Stimulated activated CD8-positive, alpha-beta memory T cell treated with anti-CD3 and anti-CD28 coated beads, Interleukin-2, amount 100 ng/mL, for 48 hours (primary cell): ENCODE measurements at regions not wholly inside any gene's neighbourhood (a gene's known extent, or its start where the extent isn't known, plus 50 kb on each side); places are given as distances from the start of the nearest gene placed in this dataset.

Experiments used
- DNase-seq, 2 donors: peaks; one replicate each; pipeline ENCODE4 v3.0.0-alpha.2; 2020; ENCODE audit warnings: low read depth in 2 of 2

DNA sequence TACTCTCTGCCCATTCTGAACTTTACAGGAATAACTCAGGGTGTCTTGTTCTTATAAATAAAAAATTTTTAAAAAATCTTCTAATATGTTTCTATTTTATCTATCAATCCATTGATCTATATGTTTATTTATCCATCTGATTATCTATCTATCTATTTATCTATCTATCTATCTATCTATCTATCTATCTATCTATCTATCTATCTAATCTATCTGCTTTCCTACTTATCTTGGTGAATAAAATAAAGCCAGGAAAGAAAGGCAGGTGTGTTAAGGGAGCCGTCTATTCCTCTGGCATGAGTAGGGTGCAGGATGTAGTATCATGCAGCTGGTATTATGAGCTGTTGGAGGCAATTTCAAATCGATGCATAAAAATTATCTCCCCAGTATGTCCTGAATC, 153.0 kb downstream of the FOXA2 start:
- no peak for DNase-seq

DNA sequence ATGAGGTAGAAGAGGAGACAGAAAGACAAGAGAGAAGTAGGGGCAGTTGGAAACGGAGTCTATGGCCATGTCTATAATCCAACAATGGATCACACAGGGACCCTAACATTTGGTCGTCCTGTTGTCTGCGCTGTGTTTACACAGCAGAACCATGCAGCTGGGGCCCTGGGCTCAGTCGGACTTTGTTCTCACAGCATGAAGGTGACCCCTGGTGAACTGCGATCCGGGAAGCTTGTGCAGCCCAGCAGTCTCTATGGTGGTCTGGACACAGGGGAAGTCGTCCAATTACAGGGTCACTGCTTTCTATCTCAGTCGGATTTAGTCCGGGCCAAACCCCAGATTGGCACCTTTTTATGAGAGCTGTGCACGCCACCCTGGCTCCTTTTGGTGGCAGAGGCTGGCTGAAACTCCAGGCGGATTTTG, 153.6 kb downstream of the FOXA2 start:
- no peak for DNase-seq

DNA sequence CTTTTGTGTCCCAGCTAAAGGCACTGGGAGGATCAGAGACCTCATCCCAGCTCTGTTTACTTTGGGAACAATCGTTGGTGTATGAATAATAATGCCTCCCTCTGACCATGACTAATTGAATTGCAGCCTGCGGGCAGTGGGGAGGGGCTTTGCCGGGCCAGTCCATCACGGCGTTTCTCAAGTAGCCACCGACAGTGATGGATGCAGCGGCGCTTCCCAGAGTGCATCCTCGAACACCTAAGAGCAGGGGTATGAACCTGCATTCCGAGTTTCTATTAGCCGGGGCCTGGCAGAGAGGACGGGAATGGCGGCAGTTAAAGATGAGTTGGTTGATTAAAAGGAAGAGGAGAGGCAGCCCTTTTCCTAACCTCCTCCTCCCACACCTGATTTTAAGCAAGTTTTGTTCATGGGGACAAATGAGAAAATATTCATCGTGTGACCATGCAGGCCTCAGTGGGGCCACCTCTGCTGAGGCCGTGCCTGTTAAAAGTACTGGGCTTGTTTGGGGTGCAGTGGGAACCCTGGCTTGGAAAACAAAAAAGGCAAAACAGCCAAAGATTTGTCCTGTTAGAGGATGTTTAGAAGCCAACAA, 154.1 kb downstream of the FOXA2 start:
- no peak for DNase-seq

GRCh38 chr20:22429175-22430153, 154.9 kb downstream of the FOXA2 start:
- DNase-seq, result no peak

GRCh38 chr20:22428051-22428450, 156.3 kb downstream of the FOXA2 start:
- no peak for DNase-seq

DNA sequence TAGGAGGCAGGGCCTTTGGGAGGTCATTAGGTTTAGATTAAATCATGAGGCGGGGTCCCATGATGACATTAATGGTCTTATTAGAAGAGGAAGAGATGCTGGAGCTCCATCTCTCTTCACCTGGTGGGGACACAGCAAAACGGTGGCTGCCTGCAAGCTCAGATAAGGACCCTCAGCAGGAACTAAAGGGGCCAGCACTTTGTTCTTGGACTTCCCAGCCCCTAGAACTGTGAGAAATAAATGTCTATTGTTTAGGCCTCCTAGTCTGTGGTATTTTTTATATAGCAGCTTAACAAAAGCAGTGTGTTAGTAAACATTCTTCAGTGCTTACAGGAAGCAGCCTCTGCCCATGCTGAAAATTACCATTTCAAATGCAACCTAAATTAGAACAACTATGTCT, 157.6 kb downstream of the FOXA2 start:
- no peak for DNase-seq

- DNase-seq, result no peak
These were observed 158.8 kb downstream of the FOXA2 start for GRCh38 chr20:22425344-22426295.

DNA sequence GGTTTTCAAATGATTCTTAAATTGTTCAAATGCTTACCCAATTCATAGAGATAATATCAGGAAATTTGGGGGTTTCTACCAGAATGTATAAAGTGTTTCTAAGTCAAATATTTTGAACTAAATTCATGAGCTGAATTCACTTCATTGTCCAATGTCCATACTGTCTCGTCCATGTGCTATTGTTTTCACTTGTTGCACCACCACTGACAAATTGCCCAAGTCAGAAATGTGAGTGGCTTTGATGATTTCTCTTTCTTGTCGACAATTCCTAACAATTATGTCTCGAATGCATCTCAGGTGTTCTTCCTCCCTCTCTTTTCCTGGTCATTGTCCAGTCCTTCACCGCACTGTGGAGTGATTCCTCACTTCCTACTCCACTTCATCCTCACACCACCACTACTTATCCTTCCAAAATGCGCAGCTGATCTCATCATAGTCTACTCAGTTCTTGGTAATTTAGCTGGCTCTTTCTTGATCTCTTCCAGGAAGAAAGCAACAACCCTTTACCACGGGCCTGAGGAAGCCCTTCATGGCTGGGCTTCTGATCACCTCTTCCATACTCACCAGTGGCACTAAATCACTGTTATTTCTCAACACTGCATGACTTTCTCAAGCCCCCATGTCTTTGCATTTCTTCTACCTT, 161.1 kb downstream of the FOXA2 start:
- no peak for DNase-seq

GRCh38 chr20:22420116-22420598, 164.2 kb downstream of the FOXA2 start:
- DNase-seq, result no peak

DNA sequence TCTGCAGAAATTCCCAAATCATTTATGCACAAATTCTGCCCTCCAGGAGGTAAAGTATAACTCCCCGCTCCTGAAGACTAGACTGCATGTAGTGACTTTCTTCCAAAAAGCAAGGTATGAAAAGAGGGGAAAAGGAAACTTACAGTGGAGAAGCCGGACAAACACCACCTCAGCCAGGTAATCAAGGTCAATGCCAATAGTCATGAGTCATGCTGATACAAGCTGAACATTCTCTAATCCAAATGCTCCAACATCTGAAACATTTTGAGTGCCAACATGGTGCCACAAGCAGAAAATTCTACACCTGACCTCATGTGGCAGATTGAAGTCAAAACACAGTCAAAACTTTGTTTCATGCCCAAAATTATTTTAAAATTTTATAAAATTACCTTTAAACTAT, 165.6 kb downstream of the FOXA2 start:
- DNase-seq, result no peak

DNA sequence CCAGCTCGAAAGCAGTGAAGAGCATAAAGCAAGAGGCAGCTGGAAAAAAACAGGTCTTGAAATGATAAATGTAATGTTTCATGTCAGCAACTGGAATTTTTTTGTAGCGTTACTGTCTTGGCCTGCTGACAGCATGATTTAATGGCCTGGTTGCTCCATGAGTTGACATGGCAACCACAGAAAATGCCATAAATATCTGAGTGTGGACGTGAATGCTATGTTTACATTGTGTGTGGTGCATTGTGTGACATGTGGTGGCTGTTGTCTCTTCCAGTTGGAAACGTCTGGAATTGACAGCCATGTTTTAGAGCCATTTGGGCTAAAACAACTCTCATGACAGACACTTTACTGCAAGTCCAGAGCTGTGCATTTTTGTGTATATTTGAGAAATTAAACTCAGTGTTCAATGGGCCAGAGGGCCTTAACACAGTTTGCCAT, 170.0 kb downstream of the FOXA2 start:
- DNase-seq, result no peak

GRCh38 chr20:22412977-22413868, 171.1 kb downstream of the FOXA2 start:
- no peak for DNase-seq

DNA sequence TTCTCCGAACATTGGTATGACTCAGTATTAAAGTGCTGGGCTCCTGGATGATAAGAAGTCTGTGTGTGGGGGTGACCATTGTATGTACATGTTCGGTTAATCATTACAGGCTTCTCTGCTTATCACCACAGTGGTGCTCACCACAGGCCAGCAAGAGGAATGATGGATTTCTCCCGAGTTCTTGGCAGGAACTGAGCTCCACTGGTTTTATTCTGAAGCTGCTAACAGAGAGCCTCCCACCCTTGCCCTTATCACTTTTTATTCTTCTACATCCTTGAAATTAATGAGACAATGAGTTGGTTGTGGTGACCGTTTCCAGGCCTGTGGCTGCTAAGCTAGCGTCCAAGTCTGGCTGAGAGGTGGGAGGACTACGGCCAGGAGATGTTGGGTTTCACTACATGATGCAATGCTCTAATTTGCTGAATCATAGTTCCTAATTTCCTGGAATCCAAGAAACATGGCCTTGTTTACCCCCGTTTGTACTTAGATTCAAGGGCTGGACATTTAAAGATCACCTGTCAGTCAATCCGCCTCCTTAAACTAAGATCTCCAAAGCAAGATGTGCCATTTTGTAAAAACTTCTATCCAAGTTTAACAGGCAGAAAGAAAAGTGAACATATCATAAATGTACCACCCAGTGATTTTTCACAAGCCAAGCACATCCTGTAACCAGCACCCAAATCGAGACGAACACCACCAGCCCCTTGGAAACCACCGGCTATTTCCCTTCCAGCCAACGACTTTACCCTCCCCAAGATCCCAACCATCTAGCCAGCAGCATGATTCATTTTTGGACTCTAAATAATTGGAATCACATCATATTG, 172.5 kb downstream of the FOXA2 start:
- DNase-seq, result no peak

GRCh38 chr20:22411286-22411626, 173.1 kb downstream of the FOXA2 start:
- no peak for DNase-seq

DNA sequence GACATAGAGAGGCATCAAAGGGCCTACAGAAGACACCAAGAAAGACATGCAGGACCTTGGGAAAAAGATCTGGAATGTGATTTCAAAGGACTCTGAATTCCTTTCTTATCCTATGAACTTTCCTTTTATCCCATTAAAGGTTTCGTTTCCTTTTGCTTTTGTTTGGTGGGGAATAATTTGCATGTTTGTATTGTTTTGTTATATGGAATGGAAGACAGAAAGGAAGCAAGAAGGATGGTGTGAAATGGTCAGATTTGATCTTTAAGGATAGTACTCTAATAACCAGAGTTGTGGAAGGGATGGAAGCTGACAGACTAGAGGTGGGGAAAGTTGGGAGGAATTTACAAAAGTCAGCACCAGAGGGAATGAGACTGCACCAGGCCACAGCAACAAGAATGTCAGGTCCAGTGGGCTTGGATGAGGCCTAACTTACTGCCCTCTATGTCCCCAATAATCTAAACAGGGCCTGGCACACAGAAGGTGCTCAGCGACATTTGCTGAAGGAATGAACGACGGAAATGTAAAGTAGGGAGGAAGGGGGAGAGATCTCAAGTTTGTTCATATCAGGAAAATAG, 173.7 kb downstream of the FOXA2 start:
- DNase-seq, result no peak

- no peak for DNase-seq
These were observed 175.6 kb downstream of the FOXA2 start for GRCh38 chr20:22408521-22409402.

- DNase-seq, result no peak
These were observed 176.9 kb downstream of the FOXA2 start for GRCh38 chr20:22407237-22408193.
